Hematopoietic multipotent progenitor cell treated with erythropoietin and hydrocortisone succinate and interleukin-3 and kit ligand, for 17 days (in vitro differentiated cells): ENCODE measurements at regions not wholly inside any gene's neighbourhood (a gene's known extent, or its start where the extent isn't known, plus 50 kb on each side); places are given as distances from the start of the nearest gene placed in this dataset.
A peak's percentile ranks its signal among the peaks of the same experiment; 100 is the strongest.

Source experiments
- DNase-seq: peaks from one replicate; pipeline ENCODE4 v3.0.0-alpha.2; 2015; ENCODE audit warnings: low spot score

DNA sequence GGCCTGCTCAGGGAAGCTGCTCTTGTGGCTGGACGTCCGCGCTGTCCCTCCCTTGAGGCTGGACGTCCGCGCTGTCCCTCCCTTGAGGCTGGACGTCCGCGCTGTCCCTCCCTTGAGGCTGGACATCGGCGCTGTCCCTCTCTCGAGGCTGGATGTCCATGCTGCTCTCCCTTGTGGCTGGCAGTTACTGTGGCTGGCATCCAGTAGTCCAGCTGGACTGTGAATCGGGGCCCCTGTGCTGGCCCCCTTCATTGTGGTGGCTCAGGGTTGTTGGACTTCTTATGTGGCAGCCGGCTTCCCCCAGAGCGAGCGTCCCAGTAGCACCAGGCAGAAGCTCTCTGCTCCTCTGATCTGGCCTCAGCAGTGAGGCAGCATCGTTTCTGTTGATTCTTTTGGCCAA, 141.5 kb downstream of the IRF8 start:
- no peak for DNase-seq

DNA sequence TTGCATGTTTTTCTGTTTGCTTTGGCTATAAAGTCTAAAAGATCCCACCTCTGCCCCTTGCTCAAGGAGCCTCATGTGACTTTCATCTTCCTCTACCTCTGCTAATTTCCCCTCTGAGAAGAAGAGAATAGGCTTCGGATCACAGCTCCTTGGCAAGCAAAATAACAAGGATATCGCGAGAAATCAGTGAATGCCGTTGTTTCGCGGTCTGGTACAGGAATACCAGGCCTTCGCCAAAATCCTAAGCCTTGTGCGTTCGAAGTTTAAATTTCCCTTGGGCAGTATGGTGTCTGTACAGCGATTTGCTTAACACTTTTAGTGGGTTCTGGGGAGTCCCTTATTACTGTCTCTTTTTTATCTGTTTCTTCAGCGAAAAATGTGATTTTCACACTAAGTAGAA, 142.3 kb downstream of the IRF8 start:
- DNase-seq, result no peak

GRCh38 chr16:86041807-86042206, 142.8 kb downstream of the IRF8 start:
- DNase-seq, result no peak

- DNase-seq, result no peak
Observed at GRCh38 chr16:86042393-86042792, 143.4 kb downstream of the IRF8 start.

DNA sequence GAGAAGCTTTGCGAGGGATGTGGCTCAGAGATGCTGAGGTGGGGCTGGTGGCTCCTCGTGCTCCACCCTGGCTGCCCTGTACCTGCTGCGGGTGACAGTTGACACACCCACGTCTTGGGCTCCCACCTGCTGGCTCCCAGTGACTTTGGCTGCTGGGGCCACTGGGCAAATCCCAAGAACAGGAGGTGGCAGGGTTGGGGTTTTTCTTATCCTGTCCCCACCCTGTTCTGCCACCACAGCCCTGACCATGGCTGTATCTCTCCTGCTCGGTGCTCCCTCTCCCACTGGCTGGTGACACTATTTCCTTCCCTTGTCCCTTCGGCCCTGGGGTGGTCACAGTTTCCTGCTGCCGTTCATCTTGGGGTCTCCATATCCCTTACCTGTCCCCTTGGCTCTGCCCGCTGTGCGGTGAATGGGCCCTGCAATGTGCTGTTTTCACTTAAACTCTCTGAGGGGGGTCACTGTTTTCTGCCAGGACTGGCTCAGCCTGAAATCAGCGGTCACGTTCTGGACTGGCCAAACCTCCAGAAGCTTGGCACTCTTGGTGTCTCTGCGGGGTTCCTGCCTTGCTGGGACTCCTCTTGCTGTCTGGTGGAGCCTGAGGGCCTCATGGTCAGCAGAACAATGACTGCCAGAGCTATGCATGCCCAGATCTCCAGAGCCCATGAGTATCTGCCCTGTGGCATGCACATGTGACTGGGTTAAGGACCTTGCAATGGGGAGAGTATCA, 144.2 kb downstream of the IRF8 start:
- DNase-seq, result no peak

DNA sequence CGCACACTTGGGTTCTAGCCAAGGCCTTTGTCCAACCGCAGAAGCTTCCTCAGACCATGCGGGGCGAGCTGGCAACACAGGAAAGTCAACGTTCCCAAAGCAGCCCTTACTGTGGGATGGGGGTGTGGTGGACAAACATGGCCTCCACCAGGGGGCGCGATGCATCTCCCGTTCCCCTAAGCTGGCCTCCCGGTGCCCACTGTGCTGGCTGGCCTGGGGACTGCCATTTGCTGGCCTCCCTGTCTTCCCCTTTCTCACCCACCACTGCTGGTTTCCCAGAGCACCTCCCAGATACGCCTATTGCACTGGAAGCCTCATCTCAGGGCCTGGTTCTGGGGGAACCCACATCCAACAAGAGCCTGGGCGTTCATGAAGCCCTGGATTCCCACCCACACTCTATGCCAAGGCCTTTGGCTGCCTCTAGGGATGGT, 145.3 kb downstream of the IRF8 start:
- DNase-seq, result peak; percentile 46

- no peak for DNase-seq
Observed at GRCh38 chr16:86044881-86045590, 146.1 kb downstream of the IRF8 start.

DNA sequence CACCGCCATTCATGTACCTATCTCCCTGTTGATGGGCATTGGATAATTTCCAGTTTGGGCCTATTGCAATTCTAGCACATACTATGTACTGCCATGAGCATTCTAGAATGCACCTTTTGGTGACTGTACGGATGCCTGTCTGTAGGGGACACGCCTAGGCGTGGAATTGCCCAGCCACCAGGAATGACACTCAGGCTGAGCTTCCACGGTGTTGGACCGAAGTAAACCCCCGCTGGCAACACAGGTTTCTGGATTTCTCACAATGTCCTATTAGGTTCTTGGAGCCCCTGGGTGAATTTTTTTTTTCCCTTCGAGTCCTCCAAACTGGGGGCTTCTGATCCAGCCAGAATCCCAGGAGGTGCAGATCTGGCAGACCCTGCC, 146.6 kb downstream of the IRF8 start:
- no peak for DNase-seq

DNA sequence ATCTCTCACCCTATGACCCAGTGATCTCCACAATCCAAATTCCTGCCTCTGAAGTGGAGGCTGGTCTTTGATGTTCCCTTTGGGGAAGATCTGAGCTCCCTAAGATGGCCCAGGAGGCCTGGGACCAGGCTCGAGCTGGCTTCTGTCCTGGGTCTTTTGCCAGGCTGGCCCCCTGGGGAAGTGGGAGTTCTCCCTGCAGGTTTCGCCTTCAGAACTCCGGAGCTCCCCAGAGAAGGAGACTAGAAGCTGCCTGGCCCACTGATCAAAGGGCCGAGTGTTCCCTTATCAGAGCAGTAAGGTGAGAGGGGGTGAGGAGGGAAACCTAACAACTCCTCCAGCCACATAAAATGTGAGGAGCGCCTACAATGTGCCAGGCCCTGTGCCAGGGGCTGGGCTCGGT, 147.1 kb downstream of the IRF8 start:
- no peak for DNase-seq

- no peak for DNase-seq
Observed at GRCh38 chr16:86046667-86047270, 147.8 kb downstream of the IRF8 start.

GRCh38 chr16:86048221-86048620, 149.3 kb downstream of the IRF8 start:
- DNase-seq, result no peak

DNA sequence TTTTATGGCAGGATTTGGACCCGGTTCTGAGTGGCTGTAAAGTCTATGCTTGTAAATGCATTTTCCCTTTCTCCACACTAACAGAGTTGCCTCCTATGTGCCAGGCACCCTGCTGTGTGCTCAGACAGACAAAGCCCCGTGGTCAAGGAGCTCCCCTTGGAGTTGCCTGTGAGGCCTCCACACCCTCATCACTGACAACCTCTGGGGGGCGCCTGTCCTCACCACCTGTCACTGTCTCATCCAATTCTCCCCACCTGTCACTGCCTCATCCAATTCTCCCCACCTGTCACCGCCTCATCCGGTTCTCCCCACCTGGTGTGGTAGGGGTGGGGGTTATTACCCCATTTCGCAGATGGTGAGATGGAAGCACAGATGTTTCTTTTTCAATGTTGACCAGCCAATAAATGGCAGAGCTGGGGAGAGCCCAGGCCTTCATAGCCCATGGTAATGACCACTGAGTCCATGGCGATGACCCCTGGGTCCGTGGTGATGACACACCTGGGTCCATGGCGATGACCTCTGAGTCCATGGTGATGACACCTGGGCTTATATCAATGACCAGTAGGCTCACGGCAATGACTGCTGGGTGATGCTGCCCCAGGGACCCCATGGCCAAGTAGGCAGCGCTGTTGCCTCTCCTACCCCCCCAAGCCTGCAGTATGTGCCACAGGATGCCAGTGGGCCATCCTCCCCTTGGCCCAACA, 150.1 kb downstream of the IRF8 start:
- no peak for DNase-seq

GRCh38 chr16:86049641-86050040, 150.7 kb downstream of the IRF8 start:
- no peak for DNase-seq

GRCh38 chr16:86050111-86050510, 151.1 kb downstream of the IRF8 start:
- no peak for DNase-seq

GRCh38 chr16:86050591-86051367, 151.8 kb downstream of the IRF8 start:
- DNase-seq, result no peak

GRCh38 chr16:86051368-86052114, 152.6 kb downstream of the IRF8 start:
- DNase-seq, result no peak

DNA sequence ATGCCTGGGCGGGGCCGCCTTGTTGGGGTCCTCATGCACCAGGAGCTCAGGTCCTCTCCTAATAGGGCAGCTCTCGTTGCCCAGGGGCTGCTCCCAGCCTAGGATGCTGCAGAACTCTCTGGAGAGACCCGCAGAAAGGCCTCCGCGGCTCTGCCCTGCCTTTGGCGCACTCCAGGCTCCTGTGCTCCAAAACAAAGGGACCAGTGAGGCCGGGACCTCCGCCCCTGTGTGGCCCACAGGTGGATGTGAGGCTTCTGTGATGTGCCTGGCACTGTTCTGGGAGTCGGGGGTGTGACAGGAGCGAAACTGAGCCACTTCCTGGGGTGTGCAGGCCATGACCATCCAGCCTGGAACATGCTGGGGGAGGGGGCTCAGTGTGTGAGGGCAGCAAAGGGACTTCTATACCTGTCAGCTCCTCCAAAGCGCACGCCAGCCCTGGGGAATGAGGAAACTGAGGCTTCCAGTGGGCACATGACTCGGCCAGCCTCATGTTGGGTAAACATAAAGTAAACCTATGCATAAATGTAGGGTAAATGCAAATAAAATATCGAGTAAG, 153.2 kb downstream of the IRF8 start:
- no peak for DNase-seq

- no peak for DNase-seq
Observed at GRCh38 chr16:86052926-86053325, 154.0 kb downstream of the IRF8 start.

DNA sequence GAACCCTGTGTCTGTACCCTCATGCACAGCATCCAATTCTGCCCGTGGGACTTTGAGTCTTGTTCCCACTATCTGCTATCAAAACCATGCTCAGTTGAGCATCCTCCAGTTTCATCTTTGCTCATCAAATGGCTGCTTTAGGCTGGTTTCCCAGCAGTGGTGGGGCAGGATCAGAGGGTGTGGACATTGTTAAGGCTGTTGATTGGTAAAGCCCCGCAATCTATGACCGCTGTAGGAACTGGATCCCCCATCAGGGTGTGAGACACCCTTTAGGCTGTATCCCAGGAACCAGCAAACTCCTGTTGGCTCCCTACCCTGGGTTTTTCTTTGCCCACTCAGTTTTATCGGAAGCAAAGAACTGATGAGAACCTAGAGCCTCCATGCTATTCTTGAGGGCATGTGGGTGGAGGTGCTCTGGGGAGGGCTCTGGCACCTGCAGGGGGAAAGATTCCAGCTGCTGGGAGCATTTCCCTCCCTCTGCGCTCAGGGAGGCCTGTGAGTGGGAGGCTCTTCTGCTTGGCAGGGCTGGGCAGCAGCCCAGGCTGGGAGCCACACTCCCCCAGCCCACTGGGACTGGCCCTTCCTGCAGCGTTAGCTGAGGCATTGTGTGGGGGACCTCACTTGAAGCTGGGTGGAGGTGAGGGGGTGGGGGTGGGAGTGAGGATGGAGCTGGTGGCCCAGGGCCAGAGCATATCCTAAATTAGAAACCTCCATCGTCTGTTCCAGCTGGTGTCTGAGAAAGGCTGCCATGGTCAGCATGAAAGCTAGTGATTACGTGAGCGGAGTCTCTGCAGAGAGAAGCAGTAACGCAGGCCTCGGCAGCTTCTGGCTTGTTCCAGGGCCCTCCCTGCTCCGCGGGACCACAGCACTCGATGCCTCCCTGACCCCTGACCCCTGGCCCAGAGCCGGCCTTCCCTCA, 160.6 kb downstream of the IRF8 start:
- no peak for DNase-seq
